Gastrocnemius medialis (tissue), 4 donors: ENCODE measurements at regions not wholly inside any gene's neighbourhood (a gene's known extent, or its start where the extent isn't known, plus 50 kb on each side); places are given as distances from the start of the nearest gene placed in this dataset.

ENCODE experiments used
- ATAC-seq, 2 donors: fragments of 150-250 bp; one replicate each; pipeline ENCODE4 v1.9.1; 2016
- DNase-seq, 2 donors: peaks; one replicate each; pipeline ENCODE4 v3.0.0-alpha.2; 2019
- H3K27ac ChIP-seq, 4 donors: fragments of 200-600 bp; sonication (generic); 1 replicate in 1 of 4; 2 replicates in 3 of 4; pipeline ENCODE4 v1.5.1; 2016 to 2018; ENCODE audit warnings: mild to moderate bottlenecking in 2 of 4, moderate library complexity in 1 of 4
- H3K27me3 ChIP-seq, 3 donors: fragments of 200-600 bp; sonication (generic) in 2 of 3; 1 replicate in 1 of 3; 2 replicates in 2 of 3; pipeline versions ENCODE4 v1.5.1 to v1.6.0; 2016 to 2019; ENCODE audit warnings: mild to moderate bottlenecking in 1 of 3, moderate library complexity in 1 of 3
- H3K36me3 ChIP-seq, 2 donors: fragments of 200-600 bp; sonication (generic) in 1 of 2; one replicate each; pipeline ENCODE4 v1.5.1; 2017 to 2018
- H3K4me1 ChIP-seq, 2 donors: fragments of 200-600 bp; sonication (generic) in 1 of 2; one replicate each; pipeline ENCODE4 v1.5.1; 2016 to 2017; ENCODE audit warnings: mild to moderate bottlenecking in 2 of 2
- H3K4me3 ChIP-seq, 4 donors: fragments of 200-600 bp; sonication (generic) in 3 of 4; 1 replicate in 1 of 4; 2 replicates in 3 of 4; pipeline ENCODE4 v1.5.1; 2016 to 2019; ENCODE audit warnings: mild to moderate bottlenecking in 2 of 4
- H3K9me3 ChIP-seq, 3 donors: fragments of 200-600 bp; sonication (generic) in 2 of 3; 1 replicate in 1 of 3; 2 replicates in 2 of 3; pipeline ENCODE4 v1.5.1; 2016 to 2019
- CTCF ChIP-seq, 5 experiments: fragments of 450-650 bp in 3 of 5; fragments of 200-600 bp in 2 of 5; sonication (generic) in 2 of 5; IDR thresholded peaks in 4 of 5; conservative IDR thresholded peaks in 1 of 5; 1 replicate in 4 of 5; 2 replicates in 1 of 5; pipeline ENCODE4 v1.5.1; 2016 to 2019; ENCODE audit warnings: antibody characterized with exemption in 5 of 5, mild to moderate bottlenecking in 3 of 5, moderate library complexity in 3 of 5
- POLR2A ChIP-seq, 2 donors: fragments of 450-650 bp; IDR thresholded peaks; one replicate each; pipeline ENCODE4 v1.6.1; 2017; ENCODE audit warnings: antibody characterized with exemption in 2 of 2, mild to moderate bottlenecking in 2 of 2, moderate library complexity in 2 of 2
- in situ Hi-C, 4 donors: fragments of 200-750 bp; cut with MboI; loops; one replicate each; pipeline versions ENCODE4 v1.15.0 to v1.8.0; 2017; ENCODE audit warnings: low sequenced_read_pairs in 4 of 4
- intact Hi-C: fragments of 100-400 bp; cut with DNase I; formaldehyde crosslinking; loops from one replicate; pipeline ENCODE4 v1.15.1; 2023; ENCODE audit warnings: low total_unique reads

- no peaks in the 10 kb centered on the region for H3K36me3 ChIP-seq
- H3K4me3 ChIP-seq, result no peak overlapping the region
- H3K9me3 ChIP-seq, result no peaks in the 10 kb centered on the region
- H3K4me1 ChIP-seq, result no peaks in the 10 kb centered on the region
- no peak overlapping the region for H3K27ac ChIP-seq
- TF ChIP-seq POLR2A (IDR thresholded peaks at IDR 0.05) (no peak), CTCF (IDR thresholded peaks at IDR 0.05 in 4 of 5, conservative IDR thresholded peaks at IDR 0.05 in 1 of 5) (no peak)
- DNase-seq (no peak), ATAC-seq (no peak)
- no peaks in the 10 kb centered on the region for H3K27me3 ChIP-seq
- intact Hi-C loops, result no loop called here
- in situ Hi-C loops, result no loop called here
These were observed 189.9 kb upstream of the CNTN1 start for GRCh38 chr12:40502322-40502721.

DNA sequence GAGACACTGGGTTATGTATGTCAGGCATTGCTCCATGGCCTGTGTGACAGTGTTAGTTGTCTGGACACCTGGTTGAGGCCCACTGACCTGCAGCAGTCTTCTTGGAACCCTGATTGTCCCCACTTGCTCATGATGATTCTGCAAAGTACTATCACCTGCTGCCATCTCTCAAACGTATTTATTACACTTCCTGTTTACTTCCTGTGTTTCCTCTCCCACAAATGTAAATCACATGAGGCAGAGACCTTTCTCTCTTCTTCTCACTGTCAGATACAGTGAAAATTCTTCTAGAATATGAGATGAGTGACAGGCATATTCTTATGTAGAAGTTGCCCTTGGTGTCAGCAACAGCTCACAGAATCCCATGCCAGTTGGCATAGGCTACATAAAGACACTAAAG is 186.9 kb upstream of the CNTN1 start:
- no peaks in the 10 kb centered on the region for H3K27me3 ChIP-seq
- intact Hi-C loops, result no loop called here
- H3K36me3 ChIP-seq, result no peaks in the 10 kb centered on the region
- no peak for DNase-seq
- TF ChIP-seq CTCF (IDR thresholded peaks at IDR 0.05 in 4 of 5, conservative IDR thresholded peaks at IDR 0.05 in 1 of 5) (no peak), POLR2A (IDR thresholded peaks at IDR 0.05) (no peak)
- H3K4me1 ChIP-seq, result no peaks in the 10 kb centered on the region
- no peak for ATAC-seq
- H3K27ac ChIP-seq, result no peak overlapping the region
- no peak overlapping the region for H3K4me3 ChIP-seq
- in situ Hi-C loops, result no loop called here
- H3K9me3 ChIP-seq, result no peaks in the 10 kb centered on the region

GRCh38 chr12:40508421-40508820 is 183.8 kb upstream of the CNTN1 start:
- ATAC-seq (no peak), DNase-seq (no peak)
- TF ChIP-seq POLR2A (IDR thresholded peaks at IDR 0.05), result no peak
- no peak for TF ChIP-seq CTCF (IDR thresholded peaks at IDR 0.05 in 4 of 5, conservative IDR thresholded peaks at IDR 0.05 in 1 of 5)
- in situ Hi-C loops, result no loop called here
- H3K36me3 ChIP-seq, result no peaks in the 10 kb centered on the region
- H3K4me1 ChIP-seq, result no peaks in the 10 kb centered on the region
- no peaks in the 10 kb centered on the region for H3K9me3 ChIP-seq
- H3K27ac ChIP-seq, result no peak overlapping the region
- H3K4me3 ChIP-seq, result no peak overlapping the region
- intact Hi-C loops, result no loop called here
- H3K27me3 ChIP-seq, result no peaks in the 10 kb centered on the region

- no peaks in the 10 kb centered on the region for H3K9me3 ChIP-seq
- no peak for ATAC-seq
These were observed 180.9 kb upstream of the CNTN1 start for GRCh38 chr12:40511341-40511740.

More at GRCh38 chr12:40511341-40511740, 180.9 kb upstream of the CNTN1 start:
- intact Hi-C loops (no loop called here), in situ Hi-C loops (no loop called here)
- H3K36me3 ChIP-seq, result no peaks in the 10 kb centered on the region
- DNase-seq, result no peak
- TF ChIP-seq POLR2A (IDR thresholded peaks at IDR 0.05), result no peak
- TF ChIP-seq CTCF (IDR thresholded peaks at IDR 0.05 in 4 of 5, conservative IDR thresholded peaks at IDR 0.05 in 1 of 5), result no peak
- no peaks in the 10 kb centered on the region for H3K4me1 ChIP-seq
- H3K27ac ChIP-seq, result no peak overlapping the region
- H3K4me3 ChIP-seq, result no peak overlapping the region
- no peaks in the 10 kb centered on the region for H3K27me3 ChIP-seq
